KMS-11 (cell line): ENCODE measurements at regions not wholly inside any gene's neighbourhood (a gene's known extent, or its start where the extent isn't known, plus 50 kb on each side); places are given as distances from the start of the nearest gene placed in this dataset.

Experiments used
- H2AFZ ChIP-seq: fragments of 200-600 bp; sonication (generic); 2 replicates; pipeline ENCODE4 v1.6.1; 2016; ENCODE audit warnings: antibody characterized with exemption, mixed run types, low read depth
- H3K27ac ChIP-seq: fragments of 200-600 bp; sonication (generic); 2 replicates; pipeline ENCODE4 v1.6.1; 2016; ENCODE audit warnings: mild to moderate bottlenecking, mixed run types
- H3K27me3 ChIP-seq: fragments of 200-600 bp; sonication (generic); 2 replicates; pipeline ENCODE4 v1.6.1; 2017; ENCODE audit warnings: mild to moderate bottlenecking, low read depth, mixed run types, moderate library complexity; ENCODE audit not compliant: insufficient read depth
- H3K36me3 ChIP-seq: fragments of 200-600 bp; sonication (generic); 2 replicates; pipeline ENCODE4 v1.6.1; 2017; ENCODE audit warnings: mild to moderate bottlenecking, mixed run types; ENCODE audit not compliant: insufficient read depth
- H3K4me1 ChIP-seq: fragments of 200-600 bp; sonication (generic); 2 replicates; pipeline ENCODE4 v1.6.1; 2016; ENCODE audit warnings: mild to moderate bottlenecking, low read depth, mixed run types; ENCODE audit not compliant: poor library complexity, severe bottlenecking
- H3K4me2 ChIP-seq: fragments of 200-600 bp; sonication (generic); 2 replicates; pipeline ENCODE4 v1.7.0; 2016; ENCODE audit warnings: mild to moderate bottlenecking, mixed run types
- H3K4me3 ChIP-seq: fragments of 200-600 bp; sonication (generic); IDR thresholded peaks from 2 replicates; pipeline ENCODE4 v1.6.1; 2017; ENCODE audit warnings: low read depth, low read length, mixed read lengths; ENCODE audit not compliant: insufficient read depth
- H3K79me2 ChIP-seq: fragments of 200-600 bp; sonication (generic); 2 replicates; pipeline ENCODE4 v1.6.1; 2016; ENCODE audit warnings: low read depth, mixed run types; ENCODE audit not compliant: insufficient read depth
- H3K9ac ChIP-seq: fragments of 200-600 bp; sonication (generic); 2 replicates; pipeline ENCODE4 v1.6.1; 2016; ENCODE audit warnings: mild to moderate bottlenecking, mixed run types
- H4K20me1 ChIP-seq: fragments of 200-600 bp; sonication (generic); 2 replicates; pipeline ENCODE4 v1.6.1; 2016; ENCODE audit warnings: mild to moderate bottlenecking, mixed run types; ENCODE audit not compliant: insufficient read depth
- TF ChIP-seq, protein P1 (sequence below): fragments of 200-600 bp; sonication (generic); conservative IDR thresholded peaks from 2 replicates; pipeline ENCODE4 v1.6.1; 2017; ENCODE audit warnings: low read depth, mild to moderate bottlenecking, antibody characterized with exemption, low read length, moderate library complexity, mixed read lengths

DNA sequence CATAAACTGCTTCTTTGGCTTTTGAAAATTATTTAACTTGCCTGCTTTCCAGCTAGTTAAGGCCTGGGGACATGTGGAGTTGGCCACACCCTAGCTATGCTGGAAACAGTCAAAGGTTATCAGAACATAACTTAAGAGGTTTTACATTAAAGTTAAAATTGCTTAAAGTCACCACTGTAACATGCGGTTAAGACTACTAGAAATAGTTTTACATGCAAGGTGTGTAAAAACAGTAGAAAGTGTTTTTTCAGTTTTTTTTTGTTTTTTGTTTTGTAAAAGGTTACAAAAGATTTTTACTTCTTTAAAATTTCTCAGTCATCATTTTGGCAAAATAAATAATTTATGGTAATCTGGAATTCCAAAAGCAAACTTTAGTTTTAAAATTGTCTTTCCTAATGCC lies 763.1 kb downstream of the UQCRFS1 start:
- H3K27ac ChIP-seq: no peak overlapping the region

DNA sequence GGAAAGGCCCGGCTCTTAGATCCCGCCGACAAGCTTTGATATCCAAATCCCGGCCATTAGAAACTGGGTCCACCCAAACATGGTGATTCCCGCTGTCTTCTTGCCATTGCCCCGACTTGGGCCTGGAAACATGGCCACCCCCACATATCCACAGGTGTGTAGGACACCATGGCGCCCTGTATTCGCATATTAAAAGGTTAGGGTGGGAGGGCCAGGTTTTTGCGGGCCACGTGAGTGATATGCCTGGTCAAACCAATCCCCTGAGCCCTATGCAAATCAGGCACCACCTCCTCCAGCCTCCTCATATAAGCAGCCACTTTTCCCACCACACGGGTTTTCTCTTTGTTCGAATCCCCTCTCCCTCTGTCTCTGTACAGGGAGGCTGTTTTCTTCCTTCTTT lies 766.4 kb downstream of the UQCRFS1 start:
- no peaks in the 10 kb centered on the region for H3K36me3 ChIP-seq
- no peaks in the 10 kb centered on the region for H3K79me2 ChIP-seq
- TF ChIP-seq, protein P1, sequence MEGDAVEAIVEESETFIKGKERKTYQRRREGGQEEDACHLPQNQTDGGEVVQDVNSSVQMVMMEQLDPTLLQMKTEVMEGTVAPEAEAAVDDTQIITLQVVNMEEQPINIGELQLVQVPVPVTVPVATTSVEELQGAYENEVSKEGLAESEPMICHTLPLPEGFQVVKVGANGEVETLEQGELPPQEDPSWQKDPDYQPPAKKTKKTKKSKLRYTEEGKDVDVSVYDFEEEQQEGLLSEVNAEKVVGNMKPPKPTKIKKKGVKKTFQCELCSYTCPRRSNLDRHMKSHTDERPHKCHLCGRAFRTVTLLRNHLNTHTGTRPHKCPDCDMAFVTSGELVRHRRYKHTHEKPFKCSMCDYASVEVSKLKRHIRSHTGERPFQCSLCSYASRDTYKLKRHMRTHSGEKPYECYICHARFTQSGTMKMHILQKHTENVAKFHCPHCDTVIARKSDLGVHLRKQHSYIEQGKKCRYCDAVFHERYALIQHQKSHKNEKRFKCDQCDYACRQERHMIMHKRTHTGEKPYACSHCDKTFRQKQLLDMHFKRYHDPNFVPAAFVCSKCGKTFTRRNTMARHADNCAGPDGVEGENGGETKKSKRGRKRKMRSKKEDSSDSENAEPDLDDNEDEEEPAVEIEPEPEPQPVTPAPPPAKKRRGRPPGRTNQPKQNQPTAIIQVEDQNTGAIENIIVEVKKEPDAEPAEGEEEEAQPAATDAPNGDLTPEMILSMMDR: no peak
- no peak overlapping the region for H3K27ac ChIP-seq
- H3K4me1 ChIP-seq: no peaks in the 10 kb centered on the region
- H3K4me3 ChIP-seq: no peak overlapping the region
- no peaks in the 10 kb centered on the region for H4K20me1 ChIP-seq
- H3K27me3 ChIP-seq: no peaks in the 10 kb centered on the region
- no peak overlapping the region for H2AFZ ChIP-seq
- no peak overlapping the region for H3K4me2 ChIP-seq
- H3K9ac ChIP-seq: no peak overlapping the region

More for the DNA sequence above, 763.1 kb downstream of the UQCRFS1 start:
- Histone ChIP-seq H4K20me1 (no peaks in the 10 kb centered on the region), H3K4me1 (no peaks in the 10 kb centered on the region), H3K4me3 (no peak overlapping the region), H3K27me3 (no peaks in the 10 kb centered on the region), H3K79me2 (no peaks in the 10 kb centered on the region), H3K36me3 (no peaks in the 10 kb centered on the region), H3K4me2 (no peak overlapping the region), H3K9ac (no peak overlapping the region), H2AFZ (no peak overlapping the region)
- TF ChIP-seq, protein P1: no peak

DNA sequence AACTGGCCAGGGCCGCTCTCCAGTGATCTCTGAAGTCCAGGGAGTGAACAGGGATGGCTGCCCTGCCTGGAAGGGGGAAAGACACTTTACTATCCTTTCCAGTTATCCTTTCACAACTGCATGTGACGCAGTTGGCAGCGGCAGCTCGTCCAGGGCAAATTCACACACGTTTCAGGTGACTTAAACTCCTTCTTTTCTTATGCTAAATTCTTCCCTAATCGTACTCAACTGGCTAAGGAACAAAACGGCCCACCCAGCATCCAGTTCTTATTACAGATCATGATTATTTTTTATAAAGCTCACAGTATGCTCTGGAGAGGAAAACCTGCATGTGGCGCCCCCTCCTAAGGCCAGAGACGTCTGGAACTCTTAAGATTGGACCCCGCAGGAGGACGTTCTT lies 767.1 kb downstream of the UQCRFS1 start:
- Histone ChIP-seq H3K27ac (no peak overlapping the region), H2AFZ (no peak overlapping the region), H4K20me1 (no peaks in the 10 kb centered on the region), H3K27me3 (no peaks in the 10 kb centered on the region), H3K4me3 (no peak overlapping the region), H3K36me3 (no peaks in the 10 kb centered on the region), H3K4me1 (no peaks in the 10 kb centered on the region), H3K9ac (no peak overlapping the region), H3K79me2 (no peaks in the 10 kb centered on the region), H3K4me2 (no peak overlapping the region)
- TF ChIP-seq, protein P1: no peak

DNA sequence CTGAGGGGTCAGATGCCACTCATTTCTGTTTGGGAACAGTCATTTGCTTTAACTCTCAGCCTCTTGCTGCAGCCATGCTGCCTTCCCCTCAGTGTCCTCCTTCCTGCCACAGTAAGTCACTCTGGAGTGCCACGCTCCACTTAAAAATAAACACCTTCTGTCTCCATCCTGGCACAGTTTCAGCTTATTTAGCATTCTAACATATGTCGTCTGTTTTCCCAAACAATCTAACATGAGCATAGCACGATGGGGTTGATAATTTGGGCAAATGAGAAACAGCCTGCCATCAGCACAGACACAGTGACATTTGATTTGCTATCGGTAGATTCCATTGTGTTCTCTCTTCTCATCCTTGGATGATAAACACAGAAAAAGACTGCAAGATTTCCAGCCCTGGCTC lies 768.6 kb downstream of the UQCRFS1 start:
- no peaks in the 10 kb centered on the region for H3K4me1 ChIP-seq
- TF ChIP-seq, protein P1: no peak
- H3K79me2 ChIP-seq: no peaks in the 10 kb centered on the region
- H3K4me3 ChIP-seq: no peak overlapping the region
- H3K36me3 ChIP-seq: no peaks in the 10 kb centered on the region
- no peaks in the 10 kb centered on the region for H4K20me1 ChIP-seq
- no peak overlapping the region for H2AFZ ChIP-seq
- no peak overlapping the region for H3K4me2 ChIP-seq
- no peaks in the 10 kb centered on the region for H3K27me3 ChIP-seq
- no peak overlapping the region for H3K9ac ChIP-seq
- no peak overlapping the region for H3K27ac ChIP-seq
